HCT116 (cell line): ENCODE measurements at regions not wholly inside any gene's neighbourhood (a gene's known extent, or its start where the extent isn't known, plus 50 kb on each side); places are given as distances from the start of the nearest gene placed in this dataset.

Experiments used
- CEBPB ChIP-seq: IDR thresholded peaks from 2 replicates; pipeline ENCODE4 v1.6.1; 2012; ENCODE audit warnings: low read depth
- EGR1 ChIP-seq: IDR thresholded peaks from 2 replicates; pipeline ENCODE4 v1.6.1; 2012; ENCODE audit warnings: low read depth
- JUND ChIP-seq: IDR thresholded peaks from 2 replicates; pipeline ENCODE4 v1.6.1; 2012
- POLR2AphosphoS5 ChIP-seq: IDR thresholded peaks from 2 replicates; pipeline ENCODE4 v1.6.1; 2011; ENCODE audit warnings: mild to moderate bottlenecking, low read depth, low read length, moderate library complexity
- RAD21 ChIP-seq: IDR thresholded peaks from 2 replicates; pipeline ENCODE4 v1.6.1; 2012; ENCODE audit warnings: low read depth, mild to moderate bottlenecking
- REST ChIP-seq: IDR thresholded peaks from 2 replicates; pipeline ENCODE4 v1.6.1; 2012; ENCODE audit warnings: low read depth
- SP1 ChIP-seq: IDR thresholded peaks from 2 replicates; pipeline ENCODE4 v1.6.1; 2012; ENCODE audit warnings: low read depth
- SRF ChIP-seq: IDR thresholded peaks from 2 replicates; pipeline ENCODE4 v1.6.1; 2012; ENCODE audit warnings: low read depth

DNA sequence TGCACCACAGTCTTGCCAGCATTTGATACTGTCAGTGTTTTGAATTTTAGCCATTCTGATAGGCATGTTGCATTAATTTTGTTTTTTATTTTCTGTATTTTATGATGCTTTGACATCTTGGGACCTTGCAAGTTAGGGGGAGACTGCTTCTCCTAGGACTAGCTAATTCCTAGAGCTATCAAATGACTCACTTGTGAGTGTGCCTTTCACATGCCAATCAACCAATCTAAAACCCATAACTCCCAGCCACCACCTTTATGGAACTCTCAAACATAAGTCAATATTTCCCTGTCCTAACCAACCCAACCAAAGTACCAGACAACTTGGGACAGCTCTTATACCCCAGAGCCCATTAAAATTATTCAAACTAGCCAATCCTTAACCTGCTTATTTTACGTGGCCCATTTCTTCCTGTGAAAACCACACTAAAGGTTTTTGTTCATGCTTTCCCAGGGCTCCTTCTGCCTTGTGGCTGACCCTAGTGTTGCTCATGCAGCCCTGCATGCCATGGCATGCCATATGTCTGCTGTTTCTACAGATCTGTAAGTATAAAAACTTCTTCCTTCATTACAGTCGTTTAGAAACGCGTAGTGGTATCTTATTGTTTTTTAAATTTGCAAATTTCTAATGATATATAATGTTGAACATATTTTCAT, 230.1 kb downstream of the GPD2 start:
- no peak for TF ChIP-seq JUND
- no peak for TF ChIP-seq SP1
- TF ChIP-seq EGR1 = no peak
- no peak for TF ChIP-seq REST
- TF ChIP-seq CEBPB = no peak
- TF ChIP-seq RAD21 = no peak
- TF ChIP-seq SRF = no peak
- no peak for TF ChIP-seq POLR2AphosphoS5
